HEK293 (cell line): ENCODE measurements at regions not wholly inside any gene's neighbourhood (a gene's known extent, or its start where the extent isn't known, plus 50 kb on each side); places are given as distances from the start of the nearest gene placed in this dataset.

ENCODE experiments used
- CTCF ChIA-PET: fragments of 350-600 bp; formaldehyde crosslinking; extraction: SDS; loops from one replicate; lab custom pipeline; 2021; ENCODE audit warnings: antibody characterized with exemption; lab: Yijun Ruan, JAX
- POLR2A ChIA-PET: fragments of 300-600 bp; formaldehyde crosslinking; extraction: SDS; loops from one replicate; lab custom pipeline; 2020; ENCODE audit warnings: antibody characterized with exemption, inconsistent platforms; lab: Yijun Ruan, JAX
- H3K27ac ChIP-seq: fragments of 200-500 bp; sonication (Bioruptor generic); 2 replicates; pipeline ENCODE4 v1.5.1; 2014; ENCODE audit warnings: low read depth, low read length, control low read depth, inconsistent platforms; ENCODE audit errors: extremely low read depth
- H3K36me3 ChIP-seq, 2 experiments: fragments of 200-500 bp in 1 of 2; sonication (Bioruptor generic) in 1 of 2; 1 replicate in 1 of 2; 2 replicates in 1 of 2; pipeline ENCODE4 v1.5.1; 2014 to 2017; ENCODE audit warnings: inconsistent platforms in 2 of 2, low read length in 2 of 2; ENCODE audit not compliant: control insufficient read depth in 2 of 2, insufficient read depth in 1 of 2
- H3K4me1 ChIP-seq: fragments of 200-500 bp; sonication (Bioruptor generic); 2 replicates; pipeline ENCODE4 v1.5.1; 2014; ENCODE audit warnings: mild to moderate bottlenecking, low read length, inconsistent platforms; ENCODE audit not compliant: control insufficient read depth, insufficient read depth
- H3K4me3 ChIP-seq: 2 replicates; pipeline ENCODE4 v1.5.1; 2011; ENCODE audit warnings: low read depth, mild to moderate bottlenecking, control low read depth, low read length, moderate library complexity
- H3K9me3 ChIP-seq: fragments of 200-500 bp; sonication (Bioruptor generic); 2 replicates; pipeline ENCODE4 v1.5.1; 2014; ENCODE audit warnings: low read depth, low read length, inconsistent platforms; ENCODE audit not compliant: control insufficient read depth, insufficient read depth
- GLI2 ChIP-seq: fragments of 450-650 bp; formaldehyde crosslinking; IDR thresholded peaks from 2 replicates; pipeline ENCODE4; 2017; ENCODE audit warnings: missing biosample characterization, missing genetic modification characterization, low read depth, borderline replicate concordance
- GLI4 ChIP-seq: fragments of 450-650 bp; formaldehyde crosslinking; IDR thresholded peaks from 2 replicates; pipeline ENCODE4 v1.5.1; 2016; ENCODE audit warnings: missing biosample characterization, missing genetic modification characterization
- HIC1 ChIP-seq: fragments of 450-650 bp; formaldehyde crosslinking; IDR thresholded peaks from 2 replicates; pipeline ENCODE4 v1.5.1; 2016; ENCODE audit warnings: missing biosample characterization, missing genetic modification characterization
- HOXC10 ChIP-seq: sonication (generic); formaldehyde crosslinking; IDR thresholded peaks from 2 replicates; pipeline ENCODE4 v1.8.1; 2023; ENCODE audit warnings: mild to moderate bottlenecking, missing genetic modification reagents
- KLF17 ChIP-seq: fragments of 450-650 bp; formaldehyde crosslinking; IDR thresholded peaks from 2 replicates; pipeline ENCODE4 v1.5.1; 2016; ENCODE audit warnings: missing biosample characterization, missing genetic modification characterization
- SP7 ChIP-seq: fragments of 450-650 bp; formaldehyde crosslinking; IDR thresholded peaks from 2 replicates; pipeline ENCODE4 v1.5.1; 2016; ENCODE audit warnings: missing biosample characterization, missing genetic modification characterization
- TCF7L2 ChIP-seq: IDR thresholded peaks from 2 replicates; pipeline ENCODE4 v1.6.1; 2011; ENCODE audit warnings: low read depth, mild to moderate bottlenecking, inconsistent platforms, low read length, moderate library complexity, borderline replicate concordance
- ZBTB11 ChIP-seq: fragments of 450-650 bp; formaldehyde crosslinking; conservative IDR thresholded peaks from 2 replicates; pipeline ENCODE4 v1.5.1; 2016; ENCODE audit warnings: low read depth, missing biosample characterization, missing genetic modification characterization
- ZFP3 ChIP-seq: fragments of 450-650 bp; formaldehyde crosslinking; IDR thresholded peaks from 2 replicates; pipeline ENCODE4 v1.5.1; 2016; ENCODE audit warnings: low read depth, missing biosample characterization, missing genetic modification characterization
- ZNF169 ChIP-seq: fragments of 450-650 bp; formaldehyde crosslinking; IDR thresholded peaks from 2 replicates; pipeline ENCODE4 v1.5.1; 2016; ENCODE audit warnings: missing biosample characterization, missing genetic modification characterization
- ZNF19 ChIP-seq: fragments of 450-650 bp; formaldehyde crosslinking; IDR thresholded peaks from 2 replicates; pipeline ENCODE4; 2016; ENCODE audit warnings: missing biosample characterization, missing genetic modification characterization, low read depth
- ZNF324 ChIP-seq: fragments of 450-650 bp; formaldehyde crosslinking; IDR thresholded peaks from 2 replicates; pipeline ENCODE4 v1.5.1; 2016; ENCODE audit warnings: missing biosample characterization, missing genetic modification characterization
- ZNF37A ChIP-seq: fragments of 450-650 bp; IDR thresholded peaks from 2 replicates; pipeline ENCODE4 v1.5.1; 2018; ENCODE audit warnings: missing biosample characterization, missing genetic modification characterization
- ZNF426 ChIP-seq: fragments of 450-650 bp; formaldehyde crosslinking; IDR thresholded peaks from 2 replicates; pipeline ENCODE4 v1.5.1; 2017; ENCODE audit warnings: missing biosample characterization, missing genetic modification characterization, mild to moderate bottlenecking, inconsistent platforms, moderate library complexity
- ZNF449 ChIP-seq: fragments of 450-650 bp; formaldehyde crosslinking; IDR thresholded peaks from 2 replicates; pipeline ENCODE4 v1.5.1; 2017; ENCODE audit warnings: missing biosample characterization, mild to moderate bottlenecking, missing genetic modification characterization, moderate library complexity
- ZNF501 ChIP-seq: fragments of 450-650 bp; formaldehyde crosslinking; IDR thresholded peaks from 2 replicates; pipeline ENCODE4 v1.5.1; 2016; ENCODE audit warnings: missing biosample characterization, missing genetic modification characterization
- ZNF558 ChIP-seq: fragments of 450-650 bp; formaldehyde crosslinking; IDR thresholded peaks from 2 replicates; pipeline ENCODE4 v1.5.1; 2016; ENCODE audit warnings: missing biosample characterization, missing genetic modification characterization
- ZNF777 ChIP-seq: fragments of 450-650 bp; formaldehyde crosslinking; IDR thresholded peaks from 2 replicates; pipeline ENCODE4 v1.5.1; 2017; ENCODE audit warnings: missing biosample characterization, missing genetic modification characterization, borderline replicate concordance
- TF ChIP-seq, protein P1 (sequence below): fragments of 450-650 bp; formaldehyde crosslinking; IDR thresholded peaks from 2 replicates; pipeline ENCODE4 v1.5.1; 2016; ENCODE audit warnings: missing biosample characterization, missing genetic modification characterization, borderline replicate concordance
- TF ChIP-seq, protein P2 (sequence below): IDR thresholded peaks from 2 replicates; pipeline ENCODE4 v1.6.1; 2011; ENCODE audit warnings: mild to moderate bottlenecking, low read depth, low read length, borderline replicate concordance

DNA sequence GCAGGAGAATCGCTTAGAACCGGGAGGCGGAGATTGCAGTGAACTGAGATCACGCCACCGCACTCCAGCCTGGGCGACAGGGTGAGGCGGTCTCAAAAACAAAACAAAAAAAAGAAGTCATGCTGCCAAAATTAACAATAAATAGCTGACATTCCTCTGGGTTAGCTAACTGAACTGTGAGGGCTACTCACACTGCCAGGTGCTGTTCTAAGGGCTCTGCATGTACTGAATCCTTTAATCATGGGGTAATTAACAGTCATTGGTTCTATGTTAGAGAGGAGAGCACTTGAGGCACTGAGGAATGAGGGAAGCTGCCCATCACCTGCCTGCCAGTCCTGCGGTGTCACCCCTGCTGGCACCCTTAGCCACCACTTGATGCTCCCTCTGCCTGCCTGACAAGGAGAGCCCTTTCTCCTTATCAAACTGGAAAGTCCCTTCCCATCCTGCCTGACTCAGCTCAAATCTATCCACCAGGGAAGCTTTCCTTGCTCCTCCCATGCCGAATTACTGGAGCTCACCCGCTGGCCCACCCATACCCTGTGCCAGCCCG is 73.0 kb upstream of the RIOK3 start:
- Histone ChIP-seq H3K9me3 (no peaks in the 10 kb centered on the region), H3K4me1 (no peaks in the 10 kb centered on the region), H3K36me3 (no peaks in the 10 kb centered on the region), H3K27ac (no peak overlapping the region), H3K4me3 (no peak overlapping the region)
- no peak for TF ChIP-seq ZNF501
- no peak for TF ChIP-seq KLF17 (tag by site-specific recombination)
- TF ChIP-seq SP7 (tag by site-specific recombination), result no peak
- TF ChIP-seq ZNF777, result no peak
- no peak for TF ChIP-seq ZNF169 (tag by site-specific recombination)
- no peak for TF ChIP-seq ZNF37A (tag by site-specific recombination)
- no peak for TF ChIP-seq ZNF449 (tag by site-specific recombination)
- TF ChIP-seq ZNF426 (tag by site-specific recombination), result no peak
- TF ChIP-seq, protein P1, sequence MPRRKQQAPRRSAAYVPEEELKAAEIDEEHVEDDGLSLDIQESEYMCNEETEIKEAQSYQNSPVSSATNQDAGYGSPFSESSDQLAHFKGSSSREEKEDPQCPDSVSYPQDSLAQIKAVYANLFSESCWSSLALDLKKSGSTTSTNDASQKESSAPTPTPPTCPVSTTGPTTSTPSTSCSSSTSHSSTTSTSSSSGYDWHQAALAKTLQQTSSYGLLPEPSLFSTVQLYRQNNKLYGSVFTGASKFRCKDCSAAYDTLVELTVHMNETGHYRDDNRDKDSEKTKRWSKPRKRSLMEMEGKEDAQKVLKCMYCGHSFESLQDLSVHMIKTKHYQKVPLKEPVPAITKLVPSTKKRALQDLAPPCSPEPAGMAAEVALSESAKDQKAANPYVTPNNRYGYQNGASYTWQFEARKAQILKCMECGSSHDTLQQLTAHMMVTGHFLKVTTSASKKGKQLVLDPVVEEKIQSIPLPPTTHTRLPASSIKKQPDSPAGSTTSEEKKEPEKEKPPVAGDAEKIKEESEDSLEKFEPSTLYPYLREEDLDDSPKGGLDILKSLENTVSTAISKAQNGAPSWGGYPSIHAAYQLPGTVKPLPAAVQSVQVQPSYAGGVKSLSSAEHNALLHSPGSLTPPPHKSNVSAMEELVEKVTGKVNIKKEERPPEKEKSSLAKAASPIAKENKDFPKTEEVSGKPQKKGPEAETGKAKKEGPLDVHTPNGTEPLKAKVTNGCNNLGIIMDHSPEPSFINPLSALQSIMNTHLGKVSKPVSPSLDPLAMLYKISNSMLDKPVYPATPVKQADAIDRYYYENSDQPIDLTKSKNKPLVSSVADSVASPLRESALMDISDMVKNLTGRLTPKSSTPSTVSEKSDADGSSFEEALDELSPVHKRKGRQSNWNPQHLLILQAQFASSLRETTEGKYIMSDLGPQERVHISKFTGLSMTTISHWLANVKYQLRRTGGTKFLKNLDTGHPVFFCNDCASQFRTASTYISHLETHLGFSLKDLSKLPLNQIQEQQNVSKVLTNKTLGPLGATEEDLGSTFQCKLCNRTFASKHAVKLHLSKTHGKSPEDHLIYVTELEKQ (tag by site-specific recombination), result no peak
- no peak for TF ChIP-seq HIC1
- TF ChIP-seq, protein P2, sequence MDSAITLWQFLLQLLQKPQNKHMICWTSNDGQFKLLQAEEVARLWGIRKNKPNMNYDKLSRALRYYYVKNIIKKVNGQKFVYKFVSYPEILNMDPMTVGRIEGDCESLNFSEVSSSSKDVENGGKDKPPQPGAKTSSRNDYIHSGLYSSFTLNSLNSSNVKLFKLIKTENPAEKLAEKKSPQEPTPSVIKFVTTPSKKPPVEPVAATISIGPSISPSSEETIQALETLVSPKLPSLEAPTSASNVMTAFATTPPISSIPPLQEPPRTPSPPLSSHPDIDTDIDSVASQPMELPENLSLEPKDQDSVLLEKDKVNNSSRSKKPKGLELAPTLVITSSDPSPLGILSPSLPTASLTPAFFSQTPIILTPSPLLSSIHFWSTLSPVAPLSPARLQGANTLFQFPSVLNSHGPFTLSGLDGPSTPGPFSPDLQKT, result no peak
- no peak for TF ChIP-seq GLI4 (tag by site-specific recombination)
- no peak for TF ChIP-seq ZNF558 (tag by site-specific recombination)
- ChIA-PET CTCF (interaction anchor here (0.7 to 3.5 kb wide), 8 partner anchors 12 to 581 kb away, joined by 3 to 28 read pairs (median 4); partner anchors contain the start of gene CABLES1), POLR2A (no interaction called here)

DNA sequence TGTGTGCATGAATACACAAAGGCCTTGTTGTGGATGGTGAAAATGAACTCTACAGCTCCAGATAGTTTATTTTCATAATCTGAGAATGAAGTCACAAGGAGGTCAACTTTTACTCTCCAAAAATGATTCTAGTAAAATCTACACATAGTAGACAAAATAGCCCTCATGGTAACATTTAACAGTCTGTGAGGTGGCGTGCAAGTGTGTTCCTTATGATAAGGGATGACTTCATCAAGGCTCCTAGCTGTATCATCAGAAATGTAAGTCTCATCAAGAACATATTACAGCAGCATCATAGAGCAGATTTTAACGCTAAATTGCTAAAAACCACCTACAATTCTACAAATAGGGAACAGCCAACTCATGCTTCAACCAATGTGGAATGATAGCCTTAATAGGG is 72.3 kb upstream of the RIOK3 start:
- CTCF ChIA-PET, result interaction anchor here (0.7 to 3.5 kb wide), 4 partner anchors 23 to 581 kb away, joined by 3 to 28 read pairs (median 6); partner anchors contain the start of gene CABLES1
- Histone ChIP-seq H3K4me3 (no peak overlapping the region), H3K27ac (no peak overlapping the region), H3K36me3 (no peaks in the 10 kb centered on the region), H3K9me3 (no peaks in the 10 kb centered on the region), H3K4me1 (no peaks in the 10 kb centered on the region)
- TF ChIP-seq TCF7L2 (no peak), ZFP3 (tag by site-specific recombination) (no peak), ZNF324 (no peak), HOXC10 (CRISPR knock-in tag) (no peak), ZNF19 (tag by site-specific recombination) (no peak), GLI2 (tag by site-specific recombination) (no peak), ZBTB11 (tag by site-specific recombination) (no peak)
- POLR2A ChIA-PET, result no interaction called here
